WTC11 (cell line): ENCODE measurements at regions not wholly inside any gene's neighbourhood (a gene's known extent, or its start where the extent isn't known, plus 50 kb on each side); places are given as distances from the start of the nearest gene placed in this dataset.

Experiments used
- ATAC-seq: fragments of 200-7000 bp; cut with Tn5 transposase; 2 replicates; pipeline ENCODE4 v1.10.0; 2021; ENCODE audit warnings: mild to moderate bottlenecking, moderate library complexity
- CTCF ChIA-PET: fragments of 300-600 bp; sonication (Branson Sonifier 250); formaldehyde crosslinking; loops from one replicate; lab custom pipeline; 2021; ENCODE audit warnings: antibody characterized with exemption; lab: Charles Lee
- POLR2A ChIA-PET: fragments of 350-600 bp; sonication (Branson Sonifier 250); formaldehyde crosslinking; loops from one replicate; lab custom pipeline; 2021; ENCODE audit warnings: antibody characterized with exemption; lab: Charles Lee
- DNase-seq: peaks from one replicate; pipeline ENCODE4 v3.0.0; 2021; ENCODE audit warnings: low spot score
- H3K27ac Mint-ChIP-seq: 2 replicates; pipeline ENCODE4 v1.8.0; 2021; ENCODE audit warnings: mixed read lengths
- H3K27me3 Mint-ChIP-seq: 2 replicates; pipeline ENCODE4 v1.8.0; 2021; ENCODE audit warnings: low read depth, mild to moderate bottlenecking, moderate library complexity, mixed read lengths
- H3K36me3 Mint-ChIP-seq: 2 replicates; pipeline ENCODE4 v1.8.0; 2021; ENCODE audit warnings: mixed read lengths
- H3K4me1 Mint-ChIP-seq: 2 replicates; pipeline ENCODE4 v1.8.0; 2022; ENCODE audit warnings: mixed read lengths
- H3K4me3 Mint-ChIP-seq: 2 replicates; pipeline ENCODE4 v1.8.0; 2021; ENCODE audit warnings: mild to moderate bottlenecking, moderate library complexity, mixed read lengths
- H3K9me3 Mint-ChIP-seq: 2 replicates; pipeline ENCODE4 v1.8.0; 2021; ENCODE audit warnings: mixed read lengths
- CREB1 ChIP-seq: sonication (generic); formaldehyde crosslinking; IDR thresholded peaks from 2 replicates; pipeline ENCODE4 v1.8.0; 2023; ENCODE audit warnings: mild to moderate bottlenecking, missing genetic modification reagents
- ELF4 ChIP-seq: sonication (generic); formaldehyde crosslinking; IDR thresholded peaks from 2 replicates; pipeline ENCODE4 v1.8.1; 2022; ENCODE audit warnings: low read depth, mild to moderate bottlenecking, moderate library complexity, missing genetic modification reagents
- ESRRA ChIP-seq: sonication (generic); formaldehyde crosslinking; IDR thresholded peaks from 2 replicates; pipeline ENCODE4 v1.8.1; 2022; ENCODE audit warnings: mild to moderate bottlenecking, missing genetic modification reagents, borderline replicate concordance
- FOXJ3 ChIP-seq: sonication (generic); formaldehyde crosslinking; IDR thresholded peaks from 2 replicates; pipeline ENCODE4 v1.9.0; 2021; ENCODE audit warnings: missing genetic modification reagents, mild to moderate bottlenecking, borderline replicate concordance
- FOXP1 ChIP-seq: sonication (generic); formaldehyde crosslinking; IDR thresholded peaks from 2 replicates; pipeline ENCODE4 v1.8.0; 2022; ENCODE audit warnings: missing genetic modification reagents, mild to moderate bottlenecking, moderate library complexity, borderline replicate concordance
- IRF2 ChIP-seq: sonication (generic); formaldehyde crosslinking; IDR thresholded peaks from 2 replicates; pipeline ENCODE4 v1.8.0; 2022; ENCODE audit warnings: low read depth, missing genetic modification reagents, borderline replicate concordance
- MXD4 ChIP-seq: fragments of 250-450 bp; sonication (Bioruptor Pico); IDR thresholded peaks from 2 replicates; pipeline ENCODE4 v1.8.0; 2021; ENCODE audit warnings: mild to moderate bottlenecking, moderate library complexity, borderline replicate concordance
- NR3C1 ChIP-seq: sonication (generic); formaldehyde crosslinking; conservative IDR thresholded peaks from 2 replicates; pipeline ENCODE4 v1.8.1; 2023; ENCODE audit warnings: low read depth, mild to moderate bottlenecking, missing genetic modification reagents
- RORB ChIP-seq: fragments of 250-450 bp; sonication (Bioruptor Pico); IDR thresholded peaks from 2 replicates; pipeline ENCODE4 v1.9.0; 2021; ENCODE audit warnings: mild to moderate bottlenecking
- SMAD3 ChIP-seq: sonication (generic); formaldehyde crosslinking; IDR thresholded peaks from 2 replicates; pipeline ENCODE4 v1.8.0; 2022; ENCODE audit warnings: missing genetic modification reagents, mild to moderate bottlenecking, borderline replicate concordance
- SP1 ChIP-seq: sonication (generic); formaldehyde crosslinking; conservative IDR thresholded peaks from 2 replicates; pipeline ENCODE4 v1.8.1; 2022; ENCODE audit warnings: missing genetic modification reagents
- ZNF317 ChIP-seq: sonication (generic); formaldehyde crosslinking; IDR thresholded peaks from 2 replicates; pipeline ENCODE4 v1.8.1; 2023; ENCODE audit warnings: low read depth, mild to moderate bottlenecking, moderate library complexity, missing genetic modification reagents, borderline replicate concordance
- ZNF671 ChIP-seq: fragments of 250-450 bp; sonication (Bioruptor Pico); IDR thresholded peaks from 2 replicates; pipeline ENCODE4 v1.8.0; 2021; ENCODE audit warnings: mild to moderate bottlenecking
- TF ChIP-seq, protein P1 (sequence below): sonication (generic); formaldehyde crosslinking; IDR thresholded peaks from 2 replicates; pipeline ENCODE4 v1.8.0; 2022; ENCODE audit warnings: missing genetic modification reagents
- TF ChIP-seq, protein P2 (sequence below): sonication (generic); formaldehyde crosslinking; IDR thresholded peaks from 2 replicates; pipeline ENCODE4 v1.8.0; 2022; ENCODE audit warnings: mild to moderate bottlenecking, missing genetic modification reagents
- TF ChIP-seq, protein P3 (sequence below): sonication (generic); formaldehyde crosslinking; IDR thresholded peaks from 2 replicates; pipeline ENCODE4 v1.8.1; 2023; ENCODE audit warnings: mild to moderate bottlenecking, missing genetic modification reagents
- TF ChIP-seq, protein P4 (sequence below): fragments of 250-450 bp; sonication (Bioruptor Pico); conservative IDR thresholded peaks from 2 replicates; pipeline ENCODE4 v1.9.0; 2021; ENCODE audit warnings: mild to moderate bottlenecking

DNA sequence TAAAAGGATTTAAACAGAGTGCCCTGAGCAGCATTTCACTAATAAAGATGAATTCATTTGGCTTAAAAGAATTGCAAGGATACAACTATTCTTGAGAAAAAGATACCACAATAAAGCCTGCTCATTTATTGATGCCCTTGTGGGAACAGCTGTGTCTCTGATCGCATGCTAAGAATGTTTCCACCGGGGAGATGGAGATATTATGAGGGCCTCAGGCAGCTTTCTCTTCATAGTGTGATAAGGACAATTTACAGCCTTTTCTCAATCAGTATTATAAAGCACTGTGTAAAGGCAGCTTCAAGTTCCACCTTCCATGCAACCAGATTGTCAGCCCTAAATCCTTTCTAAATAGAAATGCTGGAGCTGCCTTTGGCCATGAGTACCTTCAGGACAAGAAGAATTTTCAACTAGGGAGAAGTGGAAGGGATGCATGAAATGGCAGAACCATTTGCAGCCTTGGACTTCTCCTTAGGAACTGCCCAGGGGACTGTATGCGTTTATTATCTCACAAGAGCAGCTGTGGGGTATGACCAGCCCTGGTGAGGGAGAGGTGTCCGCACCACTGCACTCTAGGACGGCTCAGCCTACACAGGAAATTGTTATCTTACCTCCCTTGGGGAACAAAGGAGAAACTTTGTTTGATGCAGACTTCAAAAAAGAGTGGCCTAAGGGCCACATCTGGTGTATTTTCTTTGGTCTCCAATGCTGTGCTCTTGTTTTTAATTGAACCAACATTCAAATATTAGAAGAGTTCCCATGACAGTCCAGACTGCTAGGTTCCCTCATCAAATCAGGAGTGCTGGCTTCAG, 116.9 kb upstream of the PCGF5 start:
- H3K27me3 Mint-ChIP-seq, result no peaks in the 10 kb centered on the region; the same call in 1 of the 2 replicates
- no peak overlapping the region for H3K27ac Mint-ChIP-seq
- peaks cover 7% of the 10 kb centered on the region; the same call in 1 of the 2 replicates for H3K4me1 Mint-ChIP-seq
- DNase-seq (no peak), ATAC-seq (peak; percentile 47)
- TF ChIP-seq ZNF317 (CRISPR knock-in tag) (no peak), SMAD3 (no peak)
- POLR2A ChIA-PET, result no interaction called here
- no peak overlapping the region for H3K4me3 Mint-ChIP-seq
- CTCF ChIA-PET, result no interaction called here
- peaks cover 31% of the 10 kb centered on the region for H3K9me3 Mint-ChIP-seq
- peaks cover under 1% of the 10 kb centered on the region for H3K36me3 Mint-ChIP-seq

DNA sequence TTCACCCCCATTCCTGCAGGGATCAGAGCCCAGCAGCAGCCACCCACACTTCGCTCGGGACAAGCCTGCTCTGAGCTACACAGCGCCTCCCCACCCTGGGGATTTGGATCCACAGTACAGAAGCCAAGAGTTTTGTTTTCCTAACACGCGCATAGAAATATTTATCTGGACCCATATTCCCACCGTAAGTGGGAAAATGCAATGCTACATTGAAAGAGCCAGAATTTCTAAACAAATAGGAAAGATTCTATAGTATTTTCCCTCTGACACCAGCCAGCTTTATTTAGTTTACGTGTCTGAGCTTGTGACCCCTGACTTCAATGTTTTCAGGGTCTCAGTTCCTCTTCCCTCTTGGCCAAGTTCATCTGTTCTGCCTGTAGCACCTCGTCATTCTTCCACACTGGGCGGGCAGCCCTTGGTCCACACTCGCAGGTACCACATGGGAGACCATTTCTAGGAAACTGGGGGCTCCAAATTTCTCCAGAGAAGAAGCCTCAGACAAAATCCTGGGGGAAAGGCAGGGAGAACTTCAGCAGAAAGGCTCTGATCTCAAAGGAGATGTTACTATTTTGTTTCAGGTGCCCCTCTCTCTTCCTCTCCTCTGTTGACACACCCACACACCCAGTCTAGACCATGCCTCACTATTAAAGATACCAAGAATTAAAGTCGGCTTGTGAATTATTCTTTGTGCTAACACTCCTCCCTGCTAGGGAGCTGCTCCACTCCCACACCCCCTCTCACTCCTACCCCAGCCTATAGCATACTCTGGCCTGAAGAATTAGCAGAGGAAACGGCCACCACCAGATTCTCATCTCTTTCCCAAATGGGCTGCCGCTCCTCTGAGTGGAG, 116.0 kb upstream of the PCGF5 start:
- H3K36me3 Mint-ChIP-seq, result no peaks in the 10 kb centered on the region
- CTCF ChIA-PET, result no interaction called here
- H3K4me1 Mint-ChIP-seq, result peaks cover 7% of the 10 kb centered on the region; the same call in 1 of the 2 replicates
- H3K27ac Mint-ChIP-seq, result no peak overlapping the region
- no peak overlapping the region for H3K4me3 Mint-ChIP-seq
- no peak for DNase-seq
- TF ChIP-seq, protein P1, sequence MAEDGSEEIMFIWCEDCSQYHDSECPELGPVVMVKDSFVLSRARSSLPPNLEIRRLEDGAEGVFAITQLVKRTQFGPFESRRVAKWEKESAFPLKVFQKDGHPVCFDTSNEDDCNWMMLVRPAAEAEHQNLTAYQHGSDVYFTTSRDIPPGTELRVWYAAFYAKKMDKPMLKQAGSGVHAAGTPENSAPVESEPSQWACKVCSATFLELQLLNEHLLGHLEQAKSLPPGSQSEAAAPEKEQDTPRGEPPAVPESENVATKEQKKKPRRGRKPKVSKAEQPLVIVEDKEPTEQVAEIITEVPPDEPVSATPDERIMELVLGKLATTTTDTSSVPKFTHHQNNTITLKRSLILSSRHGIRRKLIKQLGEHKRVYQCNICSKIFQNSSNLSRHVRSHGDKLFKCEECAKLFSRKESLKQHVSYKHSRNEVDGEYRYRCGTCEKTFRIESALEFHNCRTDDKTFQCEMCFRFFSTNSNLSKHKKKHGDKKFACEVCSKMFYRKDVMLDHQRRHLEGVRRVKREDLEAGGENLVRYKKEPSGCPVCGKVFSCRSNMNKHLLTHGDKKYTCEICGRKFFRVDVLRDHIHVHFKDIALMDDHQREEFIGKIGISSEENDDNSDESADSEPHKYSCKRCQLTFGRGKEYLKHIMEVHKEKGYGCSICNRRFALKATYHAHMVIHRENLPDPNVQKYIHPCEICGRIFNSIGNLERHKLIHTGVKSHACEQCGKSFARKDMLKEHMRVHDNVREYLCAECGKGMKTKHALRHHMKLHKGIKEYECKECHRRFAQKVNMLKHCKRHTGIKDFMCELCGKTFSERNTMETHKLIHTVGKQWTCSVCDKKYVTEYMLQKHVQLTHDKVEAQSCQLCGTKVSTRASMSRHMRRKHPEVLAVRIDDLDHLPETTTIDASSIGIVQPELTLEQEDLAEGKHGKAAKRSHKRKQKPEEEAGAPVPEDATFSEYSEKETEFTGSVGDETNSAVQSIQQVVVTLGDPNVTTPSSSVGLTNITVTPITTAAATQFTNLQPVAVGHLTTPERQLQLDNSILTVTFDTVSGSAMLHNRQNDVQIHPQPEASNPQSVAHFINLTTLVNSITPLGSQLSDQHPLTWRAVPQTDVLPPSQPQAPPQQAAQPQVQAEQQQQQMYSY (CRISPR knock-in tag), result no peak
- TF ChIP-seq IRF2 (CRISPR knock-in tag), result no peak
- TF ChIP-seq, all 79 proteins: peak for 0
- Mint-ChIP-seq H3K27me3 (no peaks in the 10 kb centered on the region; the same call in 1 of the 2 replicates), H3K9me3 (peaks cover 32% of the 10 kb centered on the region)
- POLR2A ChIA-PET, result no interaction called here
- ATAC-seq, result peak; percentile 53

DNA sequence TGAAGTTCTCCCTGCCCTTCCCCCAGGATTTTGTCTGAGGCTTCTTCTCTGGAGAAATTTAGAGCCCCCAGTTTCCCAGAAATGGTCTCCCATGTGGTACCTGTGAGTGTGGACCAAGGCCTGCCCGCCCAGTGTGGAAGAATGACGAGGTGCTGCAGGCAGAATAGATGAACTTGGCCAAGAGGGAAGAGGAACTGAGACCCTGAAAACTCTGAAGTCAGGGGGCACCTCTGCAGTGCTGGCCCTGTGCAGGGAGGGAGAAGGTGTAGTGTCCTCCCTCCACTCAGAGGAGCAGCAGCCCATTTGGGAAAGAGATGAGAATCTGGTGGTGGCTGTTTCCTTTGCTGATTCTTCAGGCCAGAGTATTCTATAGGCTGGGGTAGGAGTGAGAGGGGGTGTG, 115.2 kb upstream of the PCGF5 start:
- H3K36me3 Mint-ChIP-seq, result no peaks in the 10 kb centered on the region
- no peak for DNase-seq
- H3K27ac Mint-ChIP-seq, result no peak overlapping the region
- peaks cover 3% of the 10 kb centered on the region; the same call in 1 of the 2 replicates for H3K4me1 Mint-ChIP-seq
- H3K4me3 Mint-ChIP-seq, result no peak overlapping the region
- no peak for ATAC-seq
- ChIA-PET POLR2A (no interaction called here), CTCF (no interaction called here)
- H3K9me3 Mint-ChIP-seq, result peaks cover 26% of the 10 kb centered on the region
- no peak for TF ChIP-seq ELF4
- no peak for TF ChIP-seq MXD4 (CRISPR knock-in tag)
- no peak for TF ChIP-seq ZNF671 (CRISPR knock-in tag)
- TF ChIP-seq FOXP1 (CRISPR knock-in tag), result no peak
- no peak for TF ChIP-seq RORB
- no peak for TF ChIP-seq NR3C1 (CRISPR knock-in tag)
- no peak for TF ChIP-seq ESRRA
- TF ChIP-seq FOXJ3 (CRISPR knock-in tag), result no peak
- H3K27me3 Mint-ChIP-seq, result no peaks in the 10 kb centered on the region; the same call in 1 of the 2 replicates

DNA sequence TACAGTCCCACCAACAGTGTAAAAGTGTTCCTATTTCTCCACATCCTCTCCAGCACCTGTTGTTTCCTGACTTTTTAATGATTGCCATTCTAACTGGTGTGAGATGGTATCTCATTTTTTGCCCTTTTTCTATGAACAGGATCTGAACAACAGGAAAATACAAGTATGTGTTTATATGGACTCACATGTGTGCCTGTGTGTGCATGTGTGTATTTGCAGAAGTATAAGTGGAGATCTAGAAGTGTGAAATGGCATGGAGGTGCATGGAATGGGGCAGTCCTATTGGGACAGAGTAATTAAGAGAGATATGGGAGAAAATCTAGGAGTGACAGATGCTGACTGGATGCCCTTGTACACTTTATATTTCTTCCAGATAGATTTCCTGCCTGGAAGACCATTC, 111.6 kb upstream of the PCGF5 start:
- POLR2A ChIA-PET, result no interaction called here
- no peak overlapping the region for H3K27ac Mint-ChIP-seq

More for the DNA sequence above, 111.6 kb upstream of the PCGF5 start:
- no peaks in the 10 kb centered on the region for H3K36me3 Mint-ChIP-seq
- peaks cover 22% of the 10 kb centered on the region for H3K9me3 Mint-ChIP-seq
- TF ChIP-seq, protein P2, sequence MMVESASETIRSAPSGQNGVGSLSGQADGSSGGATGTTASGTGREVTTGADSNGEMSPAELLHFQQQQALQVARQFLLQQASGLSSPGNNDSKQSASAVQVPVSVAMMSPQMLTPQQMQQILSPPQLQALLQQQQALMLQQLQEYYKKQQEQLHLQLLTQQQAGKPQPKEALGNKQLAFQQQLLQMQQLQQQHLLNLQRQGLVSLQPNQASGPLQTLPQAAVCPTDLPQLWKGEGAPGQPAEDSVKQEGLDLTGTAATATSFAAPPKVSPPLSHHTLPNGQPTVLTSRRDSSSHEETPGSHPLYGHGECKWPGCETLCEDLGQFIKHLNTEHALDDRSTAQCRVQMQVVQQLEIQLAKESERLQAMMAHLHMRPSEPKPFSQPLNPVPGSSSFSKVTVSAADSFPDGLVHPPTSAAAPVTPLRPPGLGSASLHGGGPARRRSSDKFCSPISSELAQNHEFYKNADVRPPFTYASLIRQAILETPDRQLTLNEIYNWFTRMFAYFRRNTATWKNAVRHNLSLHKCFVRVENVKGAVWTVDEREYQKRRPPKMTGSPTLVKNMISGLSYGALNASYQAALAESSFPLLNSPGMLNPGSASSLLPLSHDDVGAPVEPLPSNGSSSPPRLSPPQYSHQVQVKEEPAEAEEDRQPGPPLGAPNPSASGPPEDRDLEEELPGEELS (CRISPR knock-in tag), result no peak
- TF ChIP-seq, protein P3, sequence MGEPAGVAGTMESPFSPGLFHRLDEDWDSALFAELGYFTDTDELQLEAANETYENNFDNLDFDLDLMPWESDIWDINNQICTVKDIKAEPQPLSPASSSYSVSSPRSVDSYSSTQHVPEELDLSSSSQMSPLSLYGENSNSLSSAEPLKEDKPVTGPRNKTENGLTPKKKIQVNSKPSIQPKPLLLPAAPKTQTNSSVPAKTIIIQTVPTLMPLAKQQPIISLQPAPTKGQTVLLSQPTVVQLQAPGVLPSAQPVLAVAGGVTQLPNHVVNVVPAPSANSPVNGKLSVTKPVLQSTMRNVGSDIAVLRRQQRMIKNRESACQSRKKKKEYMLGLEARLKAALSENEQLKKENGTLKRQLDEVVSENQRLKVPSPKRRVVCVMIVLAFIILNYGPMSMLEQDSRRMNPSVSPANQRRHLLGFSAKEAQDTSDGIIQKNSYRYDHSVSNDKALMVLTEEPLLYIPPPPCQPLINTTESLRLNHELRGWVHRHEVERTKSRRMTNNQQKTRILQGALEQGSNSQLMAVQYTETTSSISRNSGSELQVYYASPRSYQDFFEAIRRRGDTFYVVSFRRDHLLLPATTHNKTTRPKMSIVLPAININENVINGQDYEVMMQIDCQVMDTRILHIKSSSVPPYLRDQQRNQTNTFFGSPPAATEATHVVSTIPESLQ, result no peak
- TF ChIP-seq CREB1 (CRISPR knock-in tag) (no peak), FOXP1 (CRISPR knock-in tag) (no peak), SP1 (CRISPR knock-in tag) (no peak)
- TF ChIP-seq, protein P4, sequence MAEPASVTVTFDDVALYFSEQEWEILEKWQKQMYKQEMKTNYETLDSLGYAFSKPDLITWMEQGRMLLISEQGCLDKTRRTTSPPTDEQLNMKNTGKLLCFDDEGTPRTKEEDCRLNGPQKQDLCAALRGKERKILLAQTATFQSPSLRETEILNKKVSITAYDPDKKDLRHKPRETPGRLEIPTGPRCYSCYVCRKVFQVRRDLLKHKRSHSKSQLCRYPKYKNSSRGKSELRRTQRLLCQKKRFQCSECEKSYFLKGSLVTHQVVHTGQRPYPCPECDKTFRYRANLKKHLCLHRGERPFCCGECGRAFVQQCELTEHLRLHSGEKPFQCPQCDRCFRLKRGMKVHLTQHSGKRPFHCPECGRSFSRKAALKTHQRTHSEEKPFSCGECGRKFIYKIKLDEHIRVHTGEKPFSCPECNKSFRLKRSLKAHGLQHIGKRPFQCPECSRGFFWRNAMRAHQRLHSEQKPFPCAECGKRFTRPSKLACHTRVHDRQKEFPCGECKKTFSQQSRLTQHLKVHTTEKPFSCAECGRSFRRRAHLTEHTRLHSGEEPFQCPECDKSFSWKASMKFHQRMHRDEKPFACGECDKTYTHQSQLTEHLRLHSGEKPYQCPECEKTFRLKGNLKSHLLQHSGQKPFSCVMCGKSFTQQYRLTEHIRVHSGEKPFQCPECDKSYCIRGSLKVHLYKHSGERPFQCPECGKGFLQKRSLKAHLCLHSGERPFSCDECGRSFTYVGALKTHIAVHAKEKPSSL (CRISPR knock-in tag), result no peak
- no peaks in the 10 kb centered on the region; the same call in 1 of the 2 replicates for H3K27me3 Mint-ChIP-seq
- DNase-seq, result no peak
- no peak overlapping the region for H3K4me3 Mint-ChIP-seq
- CTCF ChIA-PET, result no interaction called here
- H3K4me1 Mint-ChIP-seq, result no peaks in the 10 kb centered on the region
- no peak for ATAC-seq
